ENCODE measurements at regions not wholly inside any gene's neighbourhood (a gene's known extent, or its start where the extent isn't known, plus 50 kb on each side); places are given as distances from the start of the nearest gene placed in this dataset.

DNA sequence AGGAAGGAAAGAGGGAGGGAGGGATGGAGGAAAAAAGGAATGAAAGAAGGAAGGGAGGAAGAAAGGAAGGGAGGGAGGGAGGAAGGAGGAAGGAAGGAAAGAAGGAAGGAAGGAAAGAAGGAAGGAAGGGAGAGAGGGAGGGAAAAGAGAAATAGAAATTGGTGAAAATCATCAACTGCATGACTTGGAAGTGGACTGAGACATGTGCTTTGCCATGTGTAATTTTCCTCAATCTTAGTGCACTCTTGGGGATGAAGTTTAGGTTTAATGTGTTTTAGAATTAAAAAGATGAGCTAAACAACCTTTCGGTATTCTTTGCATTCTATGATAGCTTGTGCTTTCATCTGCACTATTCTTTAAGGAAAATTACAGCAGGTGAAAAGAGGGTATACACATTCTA, 320.1 kb upstream of the GALNT5 start:
- Histone ChIP-seq H3K27ac (no peak overlapping the region), H3K9me3 (no peaks in the 10 kb centered on the region), H3K4me3 (no peak overlapping the region), H3K27me3 (no peaks in the 10 kb centered on the region), H3K36me3 (no peaks in the 10 kb centered on the region), H3K4me1 (no peaks in the 10 kb centered on the region)
- TF ChIP-seq EP300 (IDR thresholded peaks at IDR 0.05) (no peak), POLR2A (IDR thresholded peaks at IDR 0.05) (no peak), POLR2AphosphoS5 (IDR thresholded peaks at IDR 0.05) (no peak)
- TF ChIP-seq, protein P1, sequence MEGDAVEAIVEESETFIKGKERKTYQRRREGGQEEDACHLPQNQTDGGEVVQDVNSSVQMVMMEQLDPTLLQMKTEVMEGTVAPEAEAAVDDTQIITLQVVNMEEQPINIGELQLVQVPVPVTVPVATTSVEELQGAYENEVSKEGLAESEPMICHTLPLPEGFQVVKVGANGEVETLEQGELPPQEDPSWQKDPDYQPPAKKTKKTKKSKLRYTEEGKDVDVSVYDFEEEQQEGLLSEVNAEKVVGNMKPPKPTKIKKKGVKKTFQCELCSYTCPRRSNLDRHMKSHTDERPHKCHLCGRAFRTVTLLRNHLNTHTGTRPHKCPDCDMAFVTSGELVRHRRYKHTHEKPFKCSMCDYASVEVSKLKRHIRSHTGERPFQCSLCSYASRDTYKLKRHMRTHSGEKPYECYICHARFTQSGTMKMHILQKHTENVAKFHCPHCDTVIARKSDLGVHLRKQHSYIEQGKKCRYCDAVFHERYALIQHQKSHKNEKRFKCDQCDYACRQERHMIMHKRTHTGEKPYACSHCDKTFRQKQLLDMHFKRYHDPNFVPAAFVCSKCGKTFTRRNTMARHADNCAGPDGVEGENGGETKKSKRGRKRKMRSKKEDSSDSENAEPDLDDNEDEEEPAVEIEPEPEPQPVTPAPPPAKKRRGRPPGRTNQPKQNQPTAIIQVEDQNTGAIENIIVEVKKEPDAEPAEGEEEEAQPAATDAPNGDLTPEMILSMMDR (IDR thresholded peaks at IDR 0.05), result no peak
- 94 to 95% methylated on average over 1 of the region's 1 CpG for WGBS, 2 donors
- ATAC-seq (ENCODE audit: low FRiP score in 2 of 2) (no peak), DNase-seq (no peak)

DNA sequence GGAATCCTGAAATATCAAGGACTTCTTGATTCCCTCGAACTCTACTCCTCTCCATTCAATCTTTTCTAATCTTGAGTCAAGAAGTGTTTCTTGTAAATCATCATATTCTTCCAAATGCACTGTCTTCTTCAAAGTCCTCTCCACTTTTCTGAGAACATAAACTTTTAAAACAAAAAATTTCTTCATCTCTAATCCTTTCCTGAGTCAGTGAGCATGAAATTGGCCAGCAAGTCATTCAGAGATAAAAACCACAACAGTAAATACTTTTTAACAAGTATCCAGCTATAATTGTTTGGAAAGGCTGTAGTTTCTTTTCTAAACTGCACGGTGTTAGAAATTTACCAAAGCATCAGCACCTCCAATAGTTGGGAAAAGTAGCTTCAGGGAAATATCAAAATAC, 312.6 kb upstream of the GALNT5 start:
- no peak overlapping the region for H3K27ac ChIP-seq
- TF ChIP-seq POLR2AphosphoS5 (IDR thresholded peaks at IDR 0.05) (no peak), EP300 (IDR thresholded peaks at IDR 0.05) (no peak), POLR2A (IDR thresholded peaks at IDR 0.05) (no peak)
- TF ChIP-seq, protein P1 (IDR thresholded peaks at IDR 0.05), result no peak
- H3K4me3 ChIP-seq, result no peak overlapping the region
- H3K36me3 ChIP-seq, result no peaks in the 10 kb centered on the region
- WGBS, 2 donors, result 58 to 64% methylated on average over 2 of the region's 2 CpGs
- H3K27me3 ChIP-seq, result no peaks in the 10 kb centered on the region
- ATAC-seq (ENCODE audit: low FRiP score in 2 of 2) (no peak), DNase-seq (no peak)
- H3K4me1 ChIP-seq, result no peaks in the 10 kb centered on the region
- no peaks in the 10 kb centered on the region for H3K9me3 ChIP-seq

DNA sequence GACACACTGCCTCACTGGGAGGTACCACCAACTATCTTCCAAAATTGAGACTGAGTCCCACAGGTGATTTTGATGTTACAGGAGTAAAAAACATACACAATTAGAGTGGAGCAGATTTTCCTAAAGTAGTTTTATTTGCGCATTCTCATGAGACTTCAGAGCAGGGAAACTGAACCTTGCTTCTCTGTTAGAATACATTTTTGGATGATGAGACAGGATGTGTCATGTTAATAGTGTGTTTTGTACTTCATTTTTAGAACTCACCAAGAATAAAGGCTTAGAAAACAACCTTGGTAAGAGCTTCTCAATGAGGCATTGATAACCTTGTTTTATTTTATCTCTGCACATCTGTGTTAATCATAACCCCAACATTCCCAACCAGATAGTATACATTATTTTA, 310.2 kb upstream of the GALNT5 start:
- ATAC-seq (ENCODE audit: low FRiP score in 2 of 2) (no peak), DNase-seq (no peak)
- Histone ChIP-seq H3K27ac (no peak overlapping the region), H3K4me3 (no peak overlapping the region), H3K9me3 (peaks cover 0 to 4% (median 0%) of the 10 kb centered on the region in 4 donors), H3K36me3 (no peaks in the 10 kb centered on the region), H3K4me1 (no peaks in the 10 kb centered on the region), H3K27me3 (no peaks in the 10 kb centered on the region)
- WGBS, 2 donors, result 92 to 100% methylated on average over 1 of the region's 1 CpG
- TF ChIP-seq EP300 (IDR thresholded peaks at IDR 0.05) (no peak), POLR2A (IDR thresholded peaks at IDR 0.05) (no peak), POLR2AphosphoS5 (IDR thresholded peaks at IDR 0.05) (no peak)
- TF ChIP-seq, protein P1 (IDR thresholded peaks at IDR 0.05), result no peak

DNA sequence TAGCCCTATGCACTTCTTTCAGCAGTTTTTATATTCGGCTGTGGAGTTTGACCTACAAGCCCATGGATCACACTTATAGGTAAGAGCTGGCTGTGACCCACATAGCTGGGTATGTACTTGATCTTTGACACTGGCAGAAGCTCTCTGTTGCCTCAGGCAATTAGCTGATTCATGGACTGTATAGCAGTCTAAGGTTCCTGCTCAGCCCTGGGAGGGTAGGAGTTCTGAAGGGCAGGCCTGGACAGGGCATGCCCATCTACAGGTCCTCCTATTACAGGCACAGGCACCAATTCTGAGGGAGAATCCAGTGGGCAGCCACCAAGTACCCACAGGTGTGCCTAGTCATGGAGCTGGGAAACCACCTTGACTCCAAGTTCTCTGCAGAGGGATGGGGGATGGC, 301.8 kb upstream of the GALNT5 start:
- Histone ChIP-seq H3K27ac (no peak overlapping the region), H3K27me3 (no peaks in the 10 kb centered on the region), H3K4me3 (no peak overlapping the region), H3K4me1 (no peaks in the 10 kb centered on the region), H3K36me3 (no peaks in the 10 kb centered on the region), H3K9me3 (peaks cover 5 to 18% (median 15%) of the 10 kb centered on the region in 4 donors)
- DNase-seq, result no peak
- WGBS, 2 donors, result 82 to 86% methylated on average over 1 of the region's 1 CpG
- TF ChIP-seq, protein P1 (IDR thresholded peaks at IDR 0.05), result no peak
- TF ChIP-seq POLR2AphosphoS5 (IDR thresholded peaks at IDR 0.05) (no peak), POLR2A (IDR thresholded peaks at IDR 0.05) (no peak), EP300 (IDR thresholded peaks at IDR 0.05) (no peak)
- no peak for ATAC-seq (ENCODE audit: low FRiP score in 2 of 2)

DNA sequence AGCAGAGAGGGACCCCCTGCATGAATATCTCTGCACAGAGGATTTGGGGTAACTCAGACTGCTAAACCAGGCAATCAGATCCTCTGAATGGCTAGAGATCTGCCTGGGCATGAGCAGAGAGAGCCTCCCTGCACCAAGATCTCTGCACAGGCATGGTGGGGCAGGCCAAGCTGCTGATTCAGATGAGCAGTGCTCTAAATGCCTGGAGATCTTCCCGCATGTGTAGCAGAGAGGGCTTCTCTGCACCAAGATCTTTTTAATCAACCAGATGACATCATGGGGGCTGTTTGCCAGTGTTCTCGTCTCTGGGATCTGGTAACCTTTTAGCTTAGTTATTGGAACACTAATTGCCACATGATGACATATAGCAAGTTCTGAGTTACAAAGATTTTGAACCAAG, 301.3 kb upstream of the GALNT5 start:
- DNase-seq (no peak), ATAC-seq (ENCODE audit: low FRiP score in 2 of 2) (no peak)
- H3K27ac ChIP-seq, result no peak overlapping the region
- H3K36me3 ChIP-seq, result no peaks in the 10 kb centered on the region
- peaks cover 5 to 18% (median 15%) of the 10 kb centered on the region in 4 donors for H3K9me3 ChIP-seq
- 78 to 88% methylated on average over 2 of the region's 2 CpGs for WGBS, 2 donors
- H3K4me3 ChIP-seq, result no peak overlapping the region
- TF ChIP-seq POLR2AphosphoS5 (IDR thresholded peaks at IDR 0.05) (no peak), POLR2A (IDR thresholded peaks at IDR 0.05) (no peak), EP300 (IDR thresholded peaks at IDR 0.05) (no peak)
- TF ChIP-seq, protein P1 (IDR thresholded peaks at IDR 0.05), result no peak
- no peaks in the 10 kb centered on the region for H3K4me1 ChIP-seq
- no peaks in the 10 kb centered on the region for H3K27me3 ChIP-seq
